ENCODE measurements at regions not wholly inside any gene's neighbourhood (a gene's known extent, or its start where the extent isn't known, plus 50 kb on each side); places are given as distances from the start of the nearest gene placed in this dataset.

DNA sequence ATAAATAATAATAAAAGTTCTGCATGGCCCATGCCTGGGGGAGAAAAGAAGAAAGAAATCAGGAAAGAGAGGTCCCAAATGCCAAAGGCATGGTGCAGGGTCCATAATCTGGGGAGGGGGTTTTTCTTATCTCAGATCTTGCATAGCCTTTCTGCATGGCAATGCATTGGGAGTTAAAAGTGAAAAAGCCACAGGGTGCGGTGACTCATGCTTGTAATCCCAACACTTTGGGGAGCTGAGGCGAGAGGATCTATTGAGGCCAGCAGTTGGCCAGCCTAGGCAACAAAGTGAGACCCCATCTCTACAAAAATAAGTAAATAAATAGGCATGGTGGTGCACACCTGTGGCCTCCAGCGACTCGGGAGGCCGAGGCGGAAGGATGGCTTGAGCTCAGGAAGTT lies 76.8 kb upstream of the GATA2 start:
- TF ChIP-seq, protein P1, sequence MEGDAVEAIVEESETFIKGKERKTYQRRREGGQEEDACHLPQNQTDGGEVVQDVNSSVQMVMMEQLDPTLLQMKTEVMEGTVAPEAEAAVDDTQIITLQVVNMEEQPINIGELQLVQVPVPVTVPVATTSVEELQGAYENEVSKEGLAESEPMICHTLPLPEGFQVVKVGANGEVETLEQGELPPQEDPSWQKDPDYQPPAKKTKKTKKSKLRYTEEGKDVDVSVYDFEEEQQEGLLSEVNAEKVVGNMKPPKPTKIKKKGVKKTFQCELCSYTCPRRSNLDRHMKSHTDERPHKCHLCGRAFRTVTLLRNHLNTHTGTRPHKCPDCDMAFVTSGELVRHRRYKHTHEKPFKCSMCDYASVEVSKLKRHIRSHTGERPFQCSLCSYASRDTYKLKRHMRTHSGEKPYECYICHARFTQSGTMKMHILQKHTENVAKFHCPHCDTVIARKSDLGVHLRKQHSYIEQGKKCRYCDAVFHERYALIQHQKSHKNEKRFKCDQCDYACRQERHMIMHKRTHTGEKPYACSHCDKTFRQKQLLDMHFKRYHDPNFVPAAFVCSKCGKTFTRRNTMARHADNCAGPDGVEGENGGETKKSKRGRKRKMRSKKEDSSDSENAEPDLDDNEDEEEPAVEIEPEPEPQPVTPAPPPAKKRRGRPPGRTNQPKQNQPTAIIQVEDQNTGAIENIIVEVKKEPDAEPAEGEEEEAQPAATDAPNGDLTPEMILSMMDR (IDR thresholded peaks at IDR 0.05) = no peak
- DNase-seq (ENCODE audit: low spot score) = no peak
- no peak overlapping the region for H3K27ac ChIP-seq
- H3K36me3 ChIP-seq = no peaks in the 10 kb centered on the region
- H3K27me3 ChIP-seq = no peaks in the 10 kb centered on the region
- H3K4me1 ChIP-seq = peaks cover 0 to 17% of the 10 kb centered on the region in 2 donors
- no peak overlapping the region for H3K4me3 ChIP-seq
- H3K9me3 ChIP-seq = no peaks in the 10 kb centered on the region

- TF ChIP-seq, protein P1 (IDR thresholded peaks at IDR 0.05) = no peak
- no peak overlapping the region for H3K27ac ChIP-seq
- no peaks in the 10 kb centered on the region for H3K9me3 ChIP-seq
- no peak overlapping the region for H3K4me3 ChIP-seq
- H3K4me1 ChIP-seq = peaks cover 0 to 17% of the 10 kb centered on the region in 2 donors
- no peak for DNase-seq (ENCODE audit: low spot score)
- no peaks in the 10 kb centered on the region for H3K27me3 ChIP-seq
- no peaks in the 10 kb centered on the region for H3K36me3 ChIP-seq
Observed at GRCh38 chr3:128568602-128569490, 75.8 kb upstream of the GATA2 start.

DNA sequence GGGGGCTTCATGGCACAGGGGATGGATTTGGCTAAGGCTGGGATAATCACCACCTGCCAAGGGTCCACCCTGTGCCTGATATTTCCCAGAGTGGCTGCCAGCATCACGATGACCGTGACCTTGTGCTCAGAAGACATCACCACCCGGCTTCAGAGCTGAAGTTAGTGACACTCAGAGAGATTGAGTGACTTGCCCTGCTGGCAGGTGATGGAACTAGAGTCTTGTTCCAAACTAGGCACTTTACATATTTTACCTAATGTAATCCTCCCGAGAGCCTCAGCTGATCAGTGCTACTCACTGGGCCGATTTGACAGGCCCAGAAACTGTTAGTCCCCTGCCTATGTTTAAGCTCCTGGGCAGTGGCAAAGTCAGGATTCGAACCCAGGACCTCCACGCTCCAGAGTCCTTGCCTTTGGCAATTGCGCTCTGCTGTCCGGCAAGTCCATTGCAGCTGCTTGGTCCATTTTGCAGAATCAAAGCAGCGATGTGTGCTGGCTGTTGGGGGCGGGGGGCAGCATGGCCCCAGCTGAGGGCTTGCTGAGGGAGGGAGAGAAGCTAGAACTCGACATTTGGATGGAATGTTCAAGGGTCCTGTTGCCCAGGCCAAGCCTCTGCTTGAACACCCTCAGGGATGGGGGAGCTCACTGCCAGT lies 74.8 kb upstream of the GATA2 start:
- no peaks in the 10 kb centered on the region for H3K27me3 ChIP-seq
- H3K27ac ChIP-seq = no peak overlapping the region
- TF ChIP-seq, protein P1 (IDR thresholded peaks at IDR 0.05) = no peak
- H3K4me3 ChIP-seq = no peak overlapping the region
- H3K4me1 ChIP-seq = peaks cover 0 to 8% of the 10 kb centered on the region in 2 donors
- no peaks in the 10 kb centered on the region for H3K36me3 ChIP-seq
- H3K9me3 ChIP-seq = no peaks in the 10 kb centered on the region
- no peak for DNase-seq (ENCODE audit: low spot score)

DNA sequence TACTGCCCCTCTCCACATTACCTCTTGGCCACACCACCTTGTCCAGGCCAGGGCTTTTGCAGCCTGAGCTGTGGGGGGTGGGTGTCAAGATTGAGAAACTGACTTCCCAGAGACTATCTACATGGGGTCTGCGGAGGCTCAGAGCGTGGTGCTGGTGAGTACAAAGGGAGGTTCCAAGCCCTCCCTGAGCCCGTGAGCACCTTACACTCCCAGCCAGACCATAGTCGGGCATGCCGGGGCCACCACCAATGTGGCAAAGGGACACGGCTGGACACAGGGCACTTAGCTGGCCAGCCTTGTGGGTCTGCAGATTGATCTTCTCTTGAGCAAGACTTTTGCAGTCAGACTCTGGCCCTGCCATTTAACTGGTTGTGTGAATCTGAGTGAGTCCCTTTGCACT lies 74.1 kb upstream of the GATA2 start:
- H3K36me3 ChIP-seq = no peaks in the 10 kb centered on the region
- peaks cover 0 to under 1% of the 10 kb centered on the region in 2 donors for H3K4me1 ChIP-seq
- DNase-seq (ENCODE audit: low spot score) = no peak
- no peaks in the 10 kb centered on the region for H3K27me3 ChIP-seq
- no peaks in the 10 kb centered on the region for H3K9me3 ChIP-seq
- H3K27ac ChIP-seq = no peak overlapping the region
- TF ChIP-seq, protein P1 (IDR thresholded peaks at IDR 0.05) = no peak
- no peak overlapping the region for H3K4me3 ChIP-seq

GRCh38 chr3:128563439-128563838 lies 70.4 kb upstream of the GATA2 start:
- TF ChIP-seq, protein P1 (IDR thresholded peaks at IDR 0.05) = no peak
- no peaks in the 10 kb centered on the region for H3K27me3 ChIP-seq
- no peaks in the 10 kb centered on the region for H3K4me1 ChIP-seq
- no peak for DNase-seq (ENCODE audit: low spot score)
- no peaks in the 10 kb centered on the region for H3K36me3 ChIP-seq
- no peak overlapping the region for H3K4me3 ChIP-seq
- H3K27ac ChIP-seq = no peak overlapping the region
- H3K9me3 ChIP-seq = no peaks in the 10 kb centered on the region

Data from right atrium auricular region (tissue), 2 donors.